HG02852 (cell line): ENCODE measurements at regions not wholly inside any gene's neighbourhood (a gene's known extent, or its start where the extent isn't known, plus 50 kb on each side); places are given as distances from the start of the nearest gene placed in this dataset.

Experiments
- ATAC-seq: cut with Tn5 transposase; IDR thresholded peaks from one replicate; pipeline ENCODE4 v1.9.1; 2021; ENCODE audit warnings: mild to moderate bottlenecking, moderate library complexity; ENCODE audit not compliant: unreplicated experiment

DNA sequence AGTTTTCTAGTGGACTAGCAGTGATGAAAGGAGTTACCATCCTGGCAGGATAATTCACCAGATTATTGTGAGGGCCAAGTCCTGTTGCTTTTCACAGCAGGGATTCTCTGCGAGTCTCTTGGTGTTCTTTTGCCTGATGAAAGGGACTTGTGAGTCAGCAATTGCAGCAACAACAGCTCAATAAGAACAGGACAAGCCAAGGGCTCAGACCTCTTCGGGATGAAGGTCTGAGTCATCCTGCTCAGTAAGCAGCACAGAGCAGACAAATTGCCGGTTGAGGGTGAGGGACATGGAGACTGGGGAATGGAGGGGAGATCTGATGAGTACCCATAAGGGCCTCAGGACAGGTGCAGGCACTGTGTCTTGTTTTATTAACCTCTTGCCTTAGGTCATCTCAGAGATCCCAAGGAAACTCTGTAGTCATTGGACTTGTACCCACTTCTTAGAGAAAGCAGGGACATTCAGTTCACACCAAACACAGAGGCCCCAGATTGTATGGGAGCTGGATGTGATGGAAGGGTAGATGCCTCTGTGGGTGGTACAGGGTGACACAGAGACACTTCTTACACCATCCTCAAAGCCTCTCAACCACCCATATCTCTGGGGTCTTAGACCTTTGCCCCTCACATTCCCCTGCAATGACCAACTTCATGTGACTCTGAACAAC lies 173.8 kb upstream of the TLE3 start:
- ATAC-seq = no peak

DNA sequence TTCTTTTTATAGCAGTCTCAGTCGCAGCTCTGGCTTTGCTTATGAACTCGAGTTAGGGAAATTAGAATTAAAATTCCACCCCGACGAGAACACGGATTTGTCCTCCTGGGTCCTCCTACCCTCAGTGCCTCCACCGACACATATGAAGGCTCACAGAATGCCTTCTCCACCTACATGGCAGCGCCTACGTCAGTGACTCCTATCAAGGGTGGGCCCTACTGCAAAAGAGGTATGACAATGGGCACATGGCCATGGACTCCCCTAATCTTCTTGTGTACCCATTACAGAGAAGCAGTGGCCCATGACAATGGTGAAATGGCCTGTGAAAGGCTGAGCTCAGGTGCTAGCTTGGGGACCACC lies 173.0 kb upstream of the TLE3 start:
- ATAC-seq = no peak

DNA sequence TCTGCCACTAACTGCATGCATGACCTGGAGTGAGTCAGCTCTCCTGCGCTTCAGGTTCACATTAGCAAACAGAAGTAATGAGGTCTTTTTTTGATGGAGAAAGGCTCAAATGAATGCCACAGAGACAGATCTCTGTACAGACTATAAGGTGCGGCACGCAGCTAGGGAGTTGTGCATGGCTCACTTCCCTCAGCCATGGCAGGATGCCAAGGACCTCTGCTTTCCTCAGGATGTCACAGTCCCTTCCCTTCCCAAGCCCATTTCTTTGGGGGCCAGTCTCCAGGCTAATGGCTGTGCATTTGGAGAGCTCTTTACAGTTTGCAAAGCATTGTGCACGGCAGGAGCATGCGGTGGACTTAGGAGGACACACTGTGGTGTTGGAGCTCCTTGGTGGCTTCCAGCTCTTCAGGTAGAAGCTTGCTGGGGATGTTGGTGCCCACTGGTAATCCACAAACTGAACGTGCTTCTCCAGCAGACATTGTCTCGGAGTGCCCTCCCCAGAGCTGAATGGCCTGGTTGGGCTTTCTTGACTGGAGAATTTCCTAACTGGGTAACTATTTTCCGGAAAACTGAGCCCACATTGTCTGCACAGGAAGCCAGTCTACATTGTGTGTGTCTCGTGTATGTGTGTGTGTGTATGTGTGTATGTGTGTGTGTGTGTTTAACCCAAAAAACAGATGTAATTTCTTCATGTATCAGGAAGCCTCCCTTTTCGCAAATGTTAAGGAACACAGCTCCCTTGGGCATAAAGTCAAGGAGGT lies 172.5 kb upstream of the TLE3 start:
- no peak for ATAC-seq

DNA sequence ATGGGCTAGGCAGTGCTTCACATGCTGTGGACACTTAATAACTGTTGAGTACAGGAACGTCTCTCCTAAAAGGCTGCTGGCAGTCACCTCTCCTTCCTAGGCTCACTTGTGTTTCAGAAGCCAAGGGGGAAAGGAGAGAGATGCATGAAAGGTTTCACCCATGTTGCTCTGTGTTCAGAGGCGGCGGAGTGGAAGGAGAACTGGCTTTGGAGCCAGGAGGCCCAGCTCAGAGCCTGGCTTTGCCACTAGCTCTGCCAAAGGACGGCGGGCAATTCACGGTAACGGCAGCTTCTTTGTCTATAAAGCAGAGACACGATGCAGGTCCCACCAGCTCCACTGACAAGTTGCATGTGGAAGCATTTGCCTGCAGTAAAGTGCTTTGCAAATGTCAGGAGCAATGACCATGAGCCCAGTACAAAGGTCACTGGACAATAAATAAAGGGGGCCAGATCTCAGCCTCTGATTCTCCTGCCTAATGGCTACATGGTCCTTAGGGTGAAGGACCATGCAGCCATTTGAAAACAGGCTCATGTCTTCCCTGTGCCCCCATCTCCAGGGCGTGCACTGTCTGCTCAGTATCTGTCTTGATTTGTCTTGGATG lies 171.7 kb upstream of the TLE3 start:
- ATAC-seq = no peak

DNA sequence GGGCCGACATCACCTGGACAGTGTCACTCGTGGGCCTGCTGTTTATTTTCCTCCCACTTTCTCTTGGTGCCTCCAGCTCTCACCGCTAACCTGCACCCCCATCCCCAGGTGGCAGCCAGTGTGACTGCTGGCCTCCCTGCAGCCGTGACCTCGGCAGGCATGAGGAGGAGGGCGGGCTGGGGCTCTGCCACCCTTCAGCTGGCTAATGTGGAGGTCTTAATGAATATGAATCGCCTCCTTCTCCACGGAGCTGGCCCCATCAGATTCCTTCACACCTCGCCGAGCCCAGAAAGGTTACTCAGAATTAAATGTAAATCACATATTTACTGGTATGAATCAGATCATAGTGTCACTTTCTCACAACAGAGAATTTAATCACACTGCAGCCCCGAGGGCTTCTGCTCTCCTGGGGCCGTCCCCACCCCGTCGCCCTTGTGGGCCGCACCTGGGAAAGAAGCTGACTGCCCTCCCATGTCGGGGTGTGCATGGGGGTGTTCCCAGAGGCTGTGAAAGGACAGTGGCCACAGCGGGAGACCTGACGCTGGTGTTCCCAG lies 171.1 kb upstream of the TLE3 start:
- no peak for ATAC-seq

DNA sequence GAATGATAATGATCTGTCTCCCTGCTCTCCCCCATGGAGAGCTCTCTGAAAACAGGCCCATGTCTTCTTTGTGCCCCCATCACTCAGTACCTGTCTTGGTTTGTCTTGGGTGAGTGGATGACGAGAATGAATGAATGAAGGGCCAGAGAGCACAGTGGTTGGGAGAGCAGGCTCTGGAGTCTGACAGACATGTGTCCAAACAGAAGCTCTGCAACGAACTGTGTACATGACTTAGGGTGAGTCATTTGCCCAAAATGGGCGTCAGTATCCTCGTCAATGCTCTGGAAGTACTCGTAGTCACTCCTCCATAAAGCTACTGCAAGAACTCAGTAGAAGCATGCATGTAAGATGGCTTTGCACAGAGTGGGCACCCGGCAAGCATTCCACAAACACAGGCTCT lies 170.2 kb upstream of the TLE3 start:
- ATAC-seq = no peak

DNA sequence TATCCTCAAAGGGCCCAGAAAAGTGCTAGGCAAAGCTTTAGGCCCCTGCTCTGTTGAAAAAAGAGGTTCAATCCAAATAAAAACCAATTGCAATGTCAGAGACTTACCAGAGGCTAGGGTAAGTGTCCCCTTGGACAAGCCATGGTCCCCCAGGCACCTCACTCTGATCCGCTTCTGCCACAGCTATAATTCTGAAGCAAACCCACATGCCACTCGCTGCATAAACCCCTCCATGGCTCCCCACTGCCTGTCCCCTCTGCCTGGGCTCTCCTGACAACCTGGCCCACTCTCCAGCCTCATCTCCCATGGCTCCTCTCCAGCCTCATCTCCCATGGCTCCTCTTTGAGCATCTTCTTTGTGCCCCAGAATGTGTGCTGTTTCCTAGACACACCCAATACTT lies 169.6 kb upstream of the TLE3 start:
- no peak for ATAC-seq

DNA sequence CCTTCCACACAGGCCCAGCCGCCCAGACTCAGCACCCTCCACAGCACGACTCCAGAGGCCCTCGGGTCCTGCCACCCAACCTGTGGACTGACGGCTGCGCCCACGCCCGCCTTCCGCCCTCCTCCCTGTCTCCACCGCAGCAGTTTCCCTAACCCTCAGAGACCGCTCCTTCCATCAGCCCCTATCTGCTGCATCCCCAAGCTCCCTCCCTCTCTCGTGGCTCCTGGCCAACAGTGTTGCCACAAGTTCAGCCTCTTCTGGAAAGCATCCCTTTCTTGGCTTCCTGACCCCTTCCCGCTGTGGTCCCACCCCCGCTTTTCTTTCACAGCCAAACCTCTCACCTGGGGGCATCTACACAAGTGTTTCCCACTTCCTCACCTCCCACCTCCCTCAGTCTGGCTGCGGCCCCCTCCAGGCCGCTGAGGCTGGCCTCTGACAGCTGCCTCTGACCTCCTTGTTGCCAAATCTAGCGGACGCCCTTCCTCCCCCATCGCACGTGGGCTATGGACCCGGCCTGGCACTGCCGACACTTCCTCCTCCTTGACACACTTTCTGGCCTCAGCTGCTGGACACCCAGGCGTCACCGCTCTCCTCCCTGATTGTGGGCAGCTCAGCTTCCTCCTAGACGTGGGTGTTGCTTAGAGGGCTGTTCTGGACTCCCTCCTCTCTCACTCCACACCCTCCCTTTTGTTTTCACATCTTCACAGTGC lies 168.8 kb upstream of the TLE3 start:
- no peak for ATAC-seq

DNA sequence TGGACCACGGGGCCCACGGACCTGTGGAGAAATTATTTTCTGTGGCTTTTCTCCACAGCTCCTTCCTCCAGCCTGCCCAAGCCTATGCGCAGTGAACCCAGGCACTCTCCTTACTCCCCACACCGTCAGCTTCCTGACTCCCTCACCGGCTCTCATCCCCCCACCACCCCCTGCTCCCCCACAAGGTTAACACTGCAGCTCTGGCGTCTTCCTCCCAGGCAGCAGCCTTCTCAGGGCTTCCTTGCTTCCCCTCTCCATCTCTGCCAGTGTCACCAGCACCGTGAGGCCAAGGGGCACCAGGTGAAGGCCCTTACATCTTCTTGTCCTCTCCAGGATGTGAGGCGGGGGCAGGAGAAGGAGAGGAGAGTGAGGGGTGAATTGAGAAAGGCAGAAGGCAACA lies 168.3 kb upstream of the TLE3 start:
- no peak for ATAC-seq

DNA sequence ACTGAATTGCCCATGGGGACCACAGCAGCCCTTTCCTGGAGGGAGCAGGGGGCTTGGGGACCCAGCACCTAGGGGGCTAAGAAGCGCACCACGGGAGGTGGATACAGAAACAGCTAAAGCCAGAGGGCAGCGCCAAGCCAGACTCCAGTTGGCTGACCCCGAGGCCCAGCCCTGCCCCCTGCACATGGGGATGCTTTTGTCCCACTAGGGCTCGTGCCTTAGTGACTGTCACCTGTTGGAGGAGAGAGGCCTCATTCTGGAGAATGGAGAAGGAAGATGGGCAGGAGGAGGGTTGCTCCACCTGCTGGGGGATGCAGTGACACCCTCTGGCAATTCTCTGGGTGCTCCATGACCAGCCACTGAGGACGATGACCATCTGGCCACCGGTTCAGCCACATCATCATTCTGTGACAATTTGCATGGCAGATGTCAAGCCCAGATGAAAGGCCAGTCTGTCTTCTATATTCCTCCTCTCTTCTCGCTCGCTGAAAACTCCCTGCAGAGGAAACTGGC lies 167.8 kb upstream of the TLE3 start:
- no peak for ATAC-seq

DNA sequence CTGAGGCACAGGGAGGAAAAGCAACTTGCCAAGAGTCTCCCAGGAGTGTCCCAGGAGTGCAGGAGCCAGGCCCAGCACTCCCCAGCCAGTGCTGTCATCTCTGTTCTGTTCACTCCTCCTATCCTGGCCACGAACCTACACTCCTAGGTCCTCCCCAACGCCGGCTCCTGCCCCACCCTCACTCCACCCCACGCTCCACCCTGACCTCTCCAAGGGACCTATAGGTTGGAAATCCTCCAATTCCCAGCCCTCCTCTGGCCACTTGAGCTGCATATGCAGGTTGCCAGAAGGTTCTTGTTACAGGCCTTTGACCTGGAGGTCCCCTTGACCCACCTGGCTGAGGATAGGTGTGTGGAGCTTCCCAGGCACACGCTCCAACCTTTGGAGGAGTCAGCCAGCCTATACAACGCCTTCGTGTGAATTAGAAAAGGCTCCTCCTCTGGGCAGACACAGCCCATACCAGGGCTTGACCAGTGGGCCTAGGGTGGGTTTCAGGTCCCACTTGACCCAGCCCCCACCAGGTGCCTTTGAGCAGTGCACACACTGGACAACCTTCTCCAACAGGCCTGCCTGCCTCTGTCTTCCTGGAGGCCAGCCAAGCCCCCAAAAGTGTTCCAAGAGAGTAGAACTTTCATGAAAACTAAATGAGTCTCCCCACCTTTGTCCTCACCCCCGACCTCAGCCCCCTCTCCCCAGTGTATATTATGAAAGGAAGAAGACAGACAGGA lies 167.2 kb upstream of the TLE3 start:
- ATAC-seq = no peak

DNA sequence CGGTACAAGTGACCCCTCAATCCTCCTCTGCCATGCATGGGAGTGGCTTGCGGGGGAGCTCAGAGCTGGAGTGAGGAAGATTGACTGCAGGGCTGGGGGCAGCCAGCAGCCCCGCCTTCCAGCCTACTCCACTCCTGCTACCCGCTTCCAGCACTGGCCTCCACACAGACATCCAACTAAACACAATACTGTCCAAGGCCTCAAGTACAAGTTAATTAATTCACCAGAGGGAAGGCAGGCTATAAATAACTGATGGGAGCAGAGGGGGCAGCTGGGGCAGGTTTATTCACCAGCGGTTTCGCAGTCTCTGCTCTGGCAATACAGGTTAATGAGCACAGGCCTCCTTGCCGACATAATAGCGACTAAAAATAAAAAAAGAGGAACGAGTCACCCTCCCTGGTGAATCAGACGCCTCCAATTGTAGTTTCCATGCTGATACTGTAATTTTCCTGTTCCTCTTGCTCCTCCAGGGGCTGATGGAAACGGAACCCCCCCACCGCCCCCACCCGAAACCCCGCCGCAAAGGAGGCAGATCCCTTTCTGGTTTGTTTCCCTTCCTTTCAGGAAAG lies 166.4 kb upstream of the TLE3 start:
- no peak for ATAC-seq

DNA sequence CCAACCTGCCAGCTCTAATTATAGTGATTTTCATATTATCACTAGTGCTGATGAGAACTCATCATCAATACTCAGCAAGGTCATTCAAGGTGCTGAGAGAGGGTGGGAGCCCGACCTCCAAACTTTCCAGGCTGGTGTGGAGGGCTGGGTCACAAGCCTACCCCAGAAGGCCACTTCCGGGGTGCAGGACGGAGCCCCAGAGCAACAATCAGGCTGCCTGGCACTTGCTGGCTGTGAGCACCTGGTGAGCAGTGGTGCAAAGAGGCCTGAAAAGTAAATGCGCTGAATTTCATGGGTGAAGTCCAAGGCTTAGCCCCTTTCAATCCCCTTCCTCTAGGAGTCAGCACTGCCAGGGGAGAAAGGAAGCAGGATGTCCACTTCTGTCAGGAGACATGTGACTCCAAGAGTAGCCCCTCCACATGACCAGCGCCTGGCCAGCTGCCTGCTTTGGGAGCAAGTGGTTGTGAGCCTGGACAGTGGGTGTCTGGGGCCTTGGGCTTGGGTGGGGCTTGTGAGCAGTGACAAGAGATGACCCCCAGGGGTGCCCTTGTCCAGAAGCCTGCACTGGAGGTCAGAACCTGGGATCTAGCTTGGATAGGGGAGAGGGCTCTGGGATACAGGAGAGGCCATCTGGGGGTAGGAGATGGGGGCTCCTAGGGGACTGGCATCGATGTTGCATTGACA lies 165.0 kb upstream of the TLE3 start:
- ATAC-seq = no peak

DNA sequence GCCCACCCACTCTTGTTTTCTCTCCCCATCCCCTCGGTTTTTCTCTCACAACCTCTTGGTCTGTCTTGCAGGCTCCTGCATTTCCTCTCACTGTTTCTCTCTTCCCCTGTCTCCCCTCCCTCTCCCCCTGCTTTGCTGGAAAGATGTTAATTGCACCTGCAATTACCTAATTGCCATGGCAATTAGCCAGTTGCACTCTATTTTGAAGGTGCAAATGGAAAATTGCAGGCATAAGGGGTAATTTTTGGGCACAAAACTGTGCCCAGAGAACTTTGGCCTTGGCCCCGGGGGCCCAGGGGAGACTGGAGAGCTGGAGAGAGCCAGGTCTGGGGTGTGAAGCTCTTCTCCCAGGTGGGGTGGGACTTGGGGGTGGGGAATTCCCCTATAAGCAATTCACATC lies 164.5 kb upstream of the TLE3 start:
- no peak for ATAC-seq

DNA sequence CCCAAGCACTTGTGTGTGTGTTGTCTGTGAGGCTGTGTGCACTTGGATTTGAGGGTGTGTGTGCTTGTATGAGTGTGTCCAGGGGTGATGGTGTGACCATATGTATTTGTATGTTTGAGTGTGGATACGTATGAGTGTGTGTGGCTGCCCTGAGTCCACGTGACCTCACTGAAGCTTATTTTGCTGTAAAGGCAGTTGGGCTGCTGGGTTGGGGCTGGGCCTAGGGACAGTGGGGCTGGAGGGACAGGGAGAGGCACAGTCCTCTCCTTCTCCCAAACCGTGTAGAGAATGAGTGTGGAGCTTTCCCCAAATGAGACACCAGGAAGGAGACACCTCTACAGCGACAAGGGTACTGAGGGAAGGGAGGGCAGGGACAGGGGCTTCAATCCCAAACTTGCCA lies 163.4 kb upstream of the TLE3 start:
- no peak for ATAC-seq

DNA sequence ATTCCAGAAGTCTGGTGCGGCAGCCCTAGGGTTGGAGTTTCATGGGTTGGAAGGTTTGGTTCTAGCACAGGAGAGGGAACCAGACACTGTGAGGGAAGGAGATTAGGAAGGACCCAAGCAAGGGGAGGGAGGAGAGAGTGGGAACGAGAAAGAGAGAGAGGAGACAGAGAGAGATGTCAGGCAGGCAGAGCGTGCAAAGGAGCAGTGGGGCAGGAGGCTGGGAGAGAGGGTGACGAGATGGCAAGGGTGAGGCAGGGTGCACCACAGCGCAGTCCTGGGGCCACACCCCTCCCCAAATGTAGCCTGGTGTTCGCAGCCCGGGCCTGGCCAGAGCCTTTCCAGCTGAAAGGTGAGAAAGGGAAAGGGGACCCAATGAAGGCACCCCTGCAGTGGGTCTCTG lies 162.9 kb upstream of the TLE3 start:
- ATAC-seq = no peak

DNA sequence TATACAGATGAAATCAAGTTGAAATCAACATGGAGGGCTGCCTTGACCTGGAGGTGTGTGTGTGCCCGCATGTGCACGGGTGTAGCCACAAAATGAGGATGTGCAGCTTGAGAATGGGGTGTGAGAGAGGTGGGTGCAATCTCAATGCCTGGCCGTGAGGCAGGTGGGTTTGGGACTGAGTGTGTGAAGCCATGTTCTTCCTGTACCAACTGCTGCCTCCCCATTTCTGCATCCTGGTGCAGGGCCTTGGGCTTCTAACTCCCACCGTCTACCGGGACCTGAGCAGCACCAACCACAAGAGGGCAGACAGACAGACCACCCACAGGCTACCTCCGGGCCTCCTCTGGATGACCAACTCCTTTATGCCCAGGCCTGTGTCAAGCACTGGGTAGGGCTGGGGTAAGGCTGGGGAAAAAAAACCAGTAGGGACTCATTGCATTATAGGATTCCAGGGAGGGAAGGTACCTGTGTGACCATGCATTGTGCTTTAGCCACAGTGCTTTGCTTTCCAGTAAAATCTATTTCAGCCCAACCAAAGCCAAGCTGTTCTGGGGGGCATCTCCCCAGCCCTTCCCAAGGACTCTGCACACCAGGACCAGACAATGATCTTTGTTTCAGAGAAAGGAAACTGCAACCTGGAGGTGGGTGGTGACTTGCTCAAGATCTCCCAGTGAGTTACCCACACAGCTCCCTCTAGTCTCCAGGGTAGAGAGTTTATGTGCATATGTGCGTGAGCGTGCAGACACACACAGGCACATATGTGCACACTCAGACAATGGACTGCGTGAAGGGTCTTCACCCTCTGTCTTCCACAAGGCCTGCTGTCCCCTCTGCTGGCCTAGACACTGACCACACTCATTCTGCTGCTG lies 162.2 kb upstream of the TLE3 start:
- ATAC-seq = no peak

DNA sequence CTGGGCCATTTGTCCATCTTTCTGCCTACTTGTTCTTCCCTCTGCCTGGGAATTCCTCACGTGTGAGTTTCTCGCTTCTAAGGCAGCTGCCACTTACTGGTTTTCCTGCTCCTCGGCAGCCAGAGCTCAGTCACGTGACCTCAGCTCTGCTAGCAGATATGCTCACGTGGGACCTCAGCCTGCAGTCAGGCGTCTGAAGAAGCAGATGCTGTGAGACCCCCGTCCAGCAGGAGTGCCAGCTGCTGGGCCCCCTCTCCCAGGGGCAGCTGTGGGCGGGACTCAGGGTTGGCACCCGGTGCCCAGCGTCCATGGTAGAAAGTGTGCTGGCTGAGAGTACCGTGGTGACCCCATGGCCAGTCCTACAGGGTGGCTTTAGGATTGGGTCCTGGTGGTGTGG lies 161.3 kb upstream of the TLE3 start:
- ATAC-seq = no peak
